IMR-90 (cell line): ENCODE measurements at regions not wholly inside any gene's neighbourhood (a gene's known extent, or its start where the extent isn't known, plus 50 kb on each side); places are given as distances from the start of the nearest gene placed in this dataset.

ENCODE experiments used
- ATAC-seq: fragments of 200-7000 bp; cut with Tn5 transposase; 2 replicates; pipeline ENCODE4 v1.9.1; 2020; ENCODE audit warnings: low read depth, mild to moderate bottlenecking, moderate library complexity
- BruUV-seq: library from RNA; stranded (reverse); fragments of 400-500 nt; replicated peaks from 2 replicates; lab custom pipeline; 2021; lab: Mats Ljungman, UMichigan
- CTCF ChIA-PET: fragments of 300-600 bp; formaldehyde crosslinking; extraction: SDS; loops from one replicate; lab custom pipeline; 2021; ENCODE audit warnings: antibody characterized with exemption; lab: Yijun Ruan, JAX
- POLR2A ChIA-PET: fragments of 300-600 bp; sonication (Branson Sonifier 250); formaldehyde crosslinking; loops from one replicate; lab custom pipeline; 2022; ENCODE audit warnings: antibody characterized with exemption; ENCODE audit not compliant: unreplicated experiment; lab: Charles Lee
- DNase-seq: peaks from one replicate; pipeline ENCODE4 v3.0.0; 2013
- H2AFZ ChIP-seq: replicated peaks from 2 replicates; pipeline ENCODE3; 2013; ENCODE audit warnings: low read length, mild to moderate bottlenecking; ENCODE audit not compliant: poor library complexity
- H2AK5ac ChIP-seq: 2 replicates; pipeline ENCODE4 v1.6.1; 2013; ENCODE audit warnings: low read depth, low read length, inconsistent platforms
- H2AK9ac ChIP-seq: replicated peaks from 2 replicates; pipeline ENCODE3; 2013; ENCODE audit warnings: mild to moderate bottlenecking, low read depth, low read length, moderate library complexity; ENCODE audit not compliant: poor library complexity
- H2BK120ac ChIP-seq: 2 replicates; pipeline ENCODE4 v1.6.1; 2013; ENCODE audit warnings: low read depth, low read length, inconsistent platforms
- H2BK15ac ChIP-seq: 3 replicates; pipeline ENCODE4 v1.6.1; 2013; ENCODE audit warnings: low read depth, low read length, inconsistent platforms
- H2BK20ac ChIP-seq: 2 replicates; pipeline ENCODE4 v1.6.1; 2013; ENCODE audit warnings: low read depth, mild to moderate bottlenecking, inconsistent platforms, low read length, moderate library complexity
- H2BK5ac ChIP-seq: 2 replicates; pipeline ENCODE4 v1.6.1; 2013; ENCODE audit warnings: mild to moderate bottlenecking, low read depth, low read length, inconsistent platforms; ENCODE audit not compliant: poor library complexity, severe bottlenecking
- H3K14ac ChIP-seq: replicated peaks from 2 replicates; pipeline ENCODE4 v1.6.1; 2013; ENCODE audit warnings: low read depth, low read length, inconsistent platforms
- H3K18ac ChIP-seq: 2 replicates; pipeline ENCODE4 v1.6.1; 2013; ENCODE audit warnings: low read depth, low read length, control low read depth
- H3K23ac ChIP-seq: 2 replicates; pipeline ENCODE4 v1.6.1; 2013; ENCODE audit warnings: low read depth, low read length, inconsistent platforms
- H3K27ac ChIP-seq: 2 replicates; pipeline ENCODE4 v1.5.1; 2013; ENCODE audit warnings: mild to moderate bottlenecking, control low read depth, low read length; ENCODE audit not compliant: insufficient read depth
- H3K27me3 ChIP-seq: 2 replicates; pipeline ENCODE4 v1.6.1; 2013; ENCODE audit warnings: low read length; ENCODE audit not compliant: control insufficient read depth, insufficient read depth
- H3K36me3 ChIP-seq: 2 replicates; pipeline ENCODE4 v1.6.1; 2013; ENCODE audit warnings: low read length, mixed read lengths; ENCODE audit not compliant: control insufficient read depth, insufficient read depth
- H3K4ac ChIP-seq: 2 replicates; pipeline ENCODE4 v1.6.1; 2013; ENCODE audit warnings: low read depth, low read length, inconsistent platforms
- H3K4me1 ChIP-seq: 2 replicates; pipeline ENCODE4 v1.6.1; 2013; ENCODE audit warnings: low read length, mixed read lengths; ENCODE audit not compliant: control insufficient read depth, insufficient read depth
- H3K4me2 ChIP-seq: 2 replicates; pipeline ENCODE4 v1.6.1; 2013; ENCODE audit warnings: low read depth, mild to moderate bottlenecking, control low read depth, low read length, moderate library complexity
- H3K4me3 ChIP-seq: 2 replicates; pipeline ENCODE4 v1.5.1; 2013; ENCODE audit warnings: low read depth, mild to moderate bottlenecking, control low read depth, low read length, moderate library complexity; ENCODE audit not compliant: insufficient read depth
- H3K56ac ChIP-seq: 2 replicates; pipeline ENCODE4 v1.6.1; 2013; ENCODE audit warnings: low read length, inconsistent platforms; ENCODE audit not compliant: insufficient read depth; ENCODE audit errors: extremely low read depth
- H3K79me1 ChIP-seq, 2 experiments: 2 replicates each; pipeline ENCODE4 v1.6.1; 2013; ENCODE audit warnings: low read length in 2 of 2, inconsistent platforms in 1 of 2, low read depth in 1 of 2
- H3K9ac ChIP-seq: 2 replicates; pipeline ENCODE4 v1.6.1; 2013; ENCODE audit warnings: low read depth, low read length, control low read depth
- H3K9me1 ChIP-seq: 2 replicates; pipeline ENCODE4 v1.6.1; 2013; ENCODE audit warnings: low read length, inconsistent platforms; ENCODE audit not compliant: insufficient read depth
- H3K9me3 ChIP-seq: 2 replicates; pipeline ENCODE4 v1.6.1; 2013; ENCODE audit warnings: low read length; ENCODE audit not compliant: control insufficient read depth, insufficient read depth
- H4K20me1 ChIP-seq: 2 replicates; pipeline ENCODE4 v1.6.1; 2013; ENCODE audit warnings: low read length, inconsistent platforms; ENCODE audit not compliant: insufficient read depth
- H4K5ac ChIP-seq: 2 replicates; pipeline ENCODE4 v1.6.1; 2013; ENCODE audit warnings: mild to moderate bottlenecking, low read depth, low read length, control low read depth
- H4K8ac ChIP-seq, 2 experiments: 2 replicates each; pipeline ENCODE4 v1.6.1; 2013; ENCODE audit warnings: low read depth in 2 of 2, low read length in 2 of 2, control low read depth in 1 of 2, inconsistent platforms in 1 of 2
- H4K91ac ChIP-seq: 2 replicates; pipeline ENCODE4 v1.6.1; 2013; ENCODE audit warnings: low read depth, low read length, inconsistent platforms; ENCODE audit not compliant: insufficient read depth
- BHLHE40 ChIP-seq: fragments of 150-350 bp; IDR thresholded peaks from 2 replicates; pipeline ENCODE4 v1.6.1; 2016; ENCODE audit warnings: mild to moderate bottlenecking, low read depth, low read length
- CEBPB ChIP-seq: IDR thresholded peaks from 2 replicates; pipeline ENCODE4 v1.6.1; 2012; ENCODE audit warnings: low read depth, low read length, improper control_type of control experiment
- CHD1 ChIP-seq: IDR thresholded peaks from 2 replicates; pipeline ENCODE4 v1.6.1; 2012; ENCODE audit warnings: low read depth, low read length, improper control_type of control experiment
- MAFK ChIP-seq: IDR thresholded peaks from 2 replicates; pipeline ENCODE4 v1.6.1; 2012; ENCODE audit warnings: low read depth, low read length, improper control_type of control experiment
- MAZ ChIP-seq: IDR thresholded peaks from 2 replicates; pipeline ENCODE4 v1.6.1; 2012; ENCODE audit warnings: low read depth, mild to moderate bottlenecking, low read length, improper control_type of control experiment, moderate library complexity, borderline replicate concordance
- MXI1 ChIP-seq: IDR thresholded peaks from 2 replicates; pipeline ENCODE4 v1.6.1; 2012; ENCODE audit warnings: low read depth, mild to moderate bottlenecking, low read length, moderate library complexity, borderline replicate concordance
- NFE2L2 ChIP-seq: fragments of 150-350 bp; IDR thresholded peaks from 2 replicates; pipeline ENCODE4 v1.6.1; 2016; ENCODE audit warnings: low read depth, mild to moderate bottlenecking, low read length
- POLR2A ChIP-seq: IDR thresholded peaks from 2 replicates; pipeline ENCODE4 v1.6.1; 2012; ENCODE audit warnings: mild to moderate bottlenecking, low read depth, low read length
- RAD21 ChIP-seq: IDR thresholded peaks from 2 replicates; pipeline ENCODE4 v1.6.1; 2012; ENCODE audit warnings: low read length, improper control_type of control experiment
- RFX5 ChIP-seq: IDR thresholded peaks from 2 replicates; pipeline ENCODE4 v1.8.0; 2012; ENCODE audit warnings: low read depth, mild to moderate bottlenecking, low read length, moderate library complexity
- SMC3 ChIP-seq: fragments of 150-350 bp; IDR thresholded peaks from 2 replicates; pipeline ENCODE4 v1.6.1; 2016; ENCODE audit warnings: low read depth, mild to moderate bottlenecking, antibody characterized with exemption, low read length, moderate library complexity
- USF2 ChIP-seq: fragments of 150-350 bp; IDR thresholded peaks from 2 replicates; pipeline ENCODE4 v1.6.1; 2017; ENCODE audit warnings: mild to moderate bottlenecking, antibody characterized with exemption, low read length, low read depth
- WGBS, 2 experiments: methylation state at CpG; one replicate each; pipeline versions ENCODE4 v1.1.5 to v1.1.7; 2013; ENCODE audit warnings: missing lambda C conversion rate in 2 of 2; ENCODE audit not compliant: insufficient read length in 1 of 2; ENCODE audit errors: extremely low coverage in 2 of 2; 5-methylcytosine and 5-hydroxymethylcytosine counted together
- dilution Hi-C: fragments of 300-500 bp; cut with HindIII; formaldehyde crosslinking; loops from one replicate; pipeline ENCODE4 v1.14.3; 2018; ENCODE audit warnings: low sequenced_read_pairs; ENCODE audit not compliant: unreplicated experiment
- in situ Hi-C: fragments of 300-500 bp; cut with MboI; formaldehyde crosslinking; loops from 3 replicates; pipeline ENCODE4 v1.14.3; 2019; ENCODE audit warnings: low sequenced_read_pairs, inconsistent platforms, mixed read lengths
- intact Hi-C: fragments of 100-400 bp; cut with micrococcal nuclease; formaldehyde crosslinking; loops from 2 replicates; pipeline ENCODE4 v1.10.0; 2022
- TF ChIP-seq, protein P1 (sequence below): fragments of 150-350 bp; IDR thresholded peaks from 2 replicates; pipeline ENCODE4 v1.6.1; 2016; ENCODE audit warnings: low read depth, mild to moderate bottlenecking, low read length, moderate library complexity, borderline replicate concordance

DNA sequence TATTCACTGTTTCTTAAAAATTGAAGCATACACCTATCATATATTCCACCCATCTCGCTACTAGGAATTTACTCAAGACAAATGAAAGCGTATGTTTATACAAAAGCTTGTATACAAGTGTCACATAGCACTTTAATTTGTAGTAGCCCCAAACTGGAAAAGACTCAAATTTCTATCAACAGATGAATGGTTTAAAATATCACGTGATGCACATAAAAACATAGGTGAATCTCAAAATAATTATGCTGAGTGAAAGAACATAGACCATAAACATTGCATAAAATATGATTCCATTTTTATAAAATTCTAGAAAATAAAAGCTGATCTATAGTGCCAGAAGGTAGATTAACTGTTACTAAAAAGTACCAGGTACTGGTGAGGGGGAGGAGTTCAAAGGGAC is 392.9 kb upstream of the LRATD1 start:
- BruUV-seq, result no TSS peak
- CTCF ChIA-PET, result no interaction called here
- no peaks in the 10 kb centered on the region for H3K9me1 ChIP-seq
- H2AK5ac ChIP-seq, result no peak overlapping the region
- H3K23ac ChIP-seq, result no peak overlapping the region
- H2AFZ ChIP-seq, result no peak overlapping the region
- H3K9me3 ChIP-seq, result peaks cover 8% of the 10 kb centered on the region
- H3K27me3 ChIP-seq, result no peaks in the 10 kb centered on the region
- H2BK5ac ChIP-seq, result no peak overlapping the region
- H3K4me3 ChIP-seq, result no peak overlapping the region
- H4K5ac ChIP-seq, result no peak overlapping the region
- no peak overlapping the region for H3K27ac ChIP-seq
- in situ Hi-C loops (no loop called here), intact Hi-C loops (no loop called here), dilution Hi-C loops (no loop called here)
- DNase-seq, result no peak
- H4K8ac ChIP-seq, result no peak overlapping the region
- TF ChIP-seq, protein P1, sequence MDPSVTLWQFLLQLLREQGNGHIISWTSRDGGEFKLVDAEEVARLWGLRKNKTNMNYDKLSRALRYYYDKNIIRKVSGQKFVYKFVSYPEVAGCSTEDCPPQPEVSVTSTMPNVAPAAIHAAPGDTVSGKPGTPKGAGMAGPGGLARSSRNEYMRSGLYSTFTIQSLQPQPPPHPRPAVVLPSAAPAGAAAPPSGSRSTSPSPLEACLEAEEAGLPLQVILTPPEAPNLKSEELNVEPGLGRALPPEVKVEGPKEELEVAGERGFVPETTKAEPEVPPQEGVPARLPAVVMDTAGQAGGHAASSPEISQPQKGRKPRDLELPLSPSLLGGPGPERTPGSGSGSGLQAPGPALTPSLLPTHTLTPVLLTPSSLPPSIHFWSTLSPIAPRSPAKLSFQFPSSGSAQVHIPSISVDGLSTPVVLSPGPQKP, result no peak
- TF ChIP-seq CHD1 (no peak), RFX5 (no peak), MAZ (no peak), RAD21 (no peak), BHLHE40 (no peak), MAFK (no peak), POLR2A (no peak), NFE2L2 (no peak), MXI1 (no peak), SMC3 (no peak), USF2 (no peak), CEBPB (no peak)
- no peak overlapping the region for H3K14ac ChIP-seq
- H3K79me1 ChIP-seq, result no peaks in the 10 kb centered on the region
- H3K4me2 ChIP-seq, result no peak overlapping the region
- WGBS, 2 experiments, result no CpG with 5 or more reads among the region's 3 CpGs
- H3K56ac ChIP-seq, result no peak overlapping the region
- no peak overlapping the region for H3K4ac ChIP-seq
- POLR2A ChIA-PET, result no interaction called here
- no peak for ATAC-seq
- no peak overlapping the region for H2BK20ac ChIP-seq
- no peak overlapping the region for H3K9ac ChIP-seq
- no peaks in the 10 kb centered on the region for H3K36me3 ChIP-seq
- no peak overlapping the region for H2BK120ac ChIP-seq
- no peaks in the 10 kb centered on the region for H4K20me1 ChIP-seq
- H3K18ac ChIP-seq, result no peak overlapping the region
- no peaks in the 10 kb centered on the region for H3K4me1 ChIP-seq
- H4K91ac ChIP-seq, result no peak overlapping the region
- H2BK15ac ChIP-seq, result no peak overlapping the region
- no peak overlapping the region for H2AK9ac ChIP-seq
